Neural progenitor cell (in vitro differentiated cells): ENCODE measurements at regions not wholly inside any gene's neighbourhood (a gene's known extent, or its start where the extent isn't known, plus 50 kb on each side); places are given as distances from the start of the nearest gene placed in this dataset.

Experiments used
- EZH2 ChIP-seq: fragments of 200-600 bp; sonication (generic); IDR thresholded peaks from 2 replicates; pipeline ENCODE4 v1.6.1; 2017; ENCODE audit warnings: antibody characterized with exemption, mild to moderate bottlenecking, moderate library complexity
- EZH2phosphoT487 ChIP-seq: fragments of 200-600 bp; sonication (generic); IDR thresholded peaks from 2 replicates; pipeline ENCODE4 v1.6.1; 2017; ENCODE audit warnings: antibody characterized with exemption
- TF ChIP-seq, protein P1 (sequence below): fragments of 200-600 bp; sonication (generic); IDR thresholded peaks from 2 replicates; pipeline ENCODE4 v1.5.1; 2017; ENCODE audit warnings: antibody characterized with exemption, mild to moderate bottlenecking

DNA sequence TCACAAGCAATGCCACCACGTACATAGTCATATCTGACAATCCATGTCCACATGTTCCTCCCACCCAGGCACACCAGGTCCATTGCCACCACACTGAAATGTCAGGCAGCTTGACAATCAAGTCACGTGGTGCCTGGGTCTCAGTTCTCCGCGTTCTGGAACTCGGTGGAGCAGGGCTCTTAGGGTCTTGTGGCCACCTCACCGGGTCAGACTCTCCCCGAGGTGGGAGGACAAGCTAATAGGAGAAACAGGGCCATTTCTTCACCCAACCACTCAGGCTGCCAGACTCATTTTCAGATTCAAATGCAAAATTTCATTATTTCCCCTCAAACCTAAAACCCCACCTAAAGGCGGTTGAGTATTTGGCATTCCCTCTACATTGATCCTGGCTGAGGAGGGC is 200.5 kb upstream of the GAS1 start:
- TF ChIP-seq, protein P1, sequence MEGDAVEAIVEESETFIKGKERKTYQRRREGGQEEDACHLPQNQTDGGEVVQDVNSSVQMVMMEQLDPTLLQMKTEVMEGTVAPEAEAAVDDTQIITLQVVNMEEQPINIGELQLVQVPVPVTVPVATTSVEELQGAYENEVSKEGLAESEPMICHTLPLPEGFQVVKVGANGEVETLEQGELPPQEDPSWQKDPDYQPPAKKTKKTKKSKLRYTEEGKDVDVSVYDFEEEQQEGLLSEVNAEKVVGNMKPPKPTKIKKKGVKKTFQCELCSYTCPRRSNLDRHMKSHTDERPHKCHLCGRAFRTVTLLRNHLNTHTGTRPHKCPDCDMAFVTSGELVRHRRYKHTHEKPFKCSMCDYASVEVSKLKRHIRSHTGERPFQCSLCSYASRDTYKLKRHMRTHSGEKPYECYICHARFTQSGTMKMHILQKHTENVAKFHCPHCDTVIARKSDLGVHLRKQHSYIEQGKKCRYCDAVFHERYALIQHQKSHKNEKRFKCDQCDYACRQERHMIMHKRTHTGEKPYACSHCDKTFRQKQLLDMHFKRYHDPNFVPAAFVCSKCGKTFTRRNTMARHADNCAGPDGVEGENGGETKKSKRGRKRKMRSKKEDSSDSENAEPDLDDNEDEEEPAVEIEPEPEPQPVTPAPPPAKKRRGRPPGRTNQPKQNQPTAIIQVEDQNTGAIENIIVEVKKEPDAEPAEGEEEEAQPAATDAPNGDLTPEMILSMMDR, result no peak
- TF ChIP-seq EZH2 (no peak), EZH2phosphoT487 (no peak)
